IPS-18c (cell line): ENCODE measurements at regions not wholly inside any gene's neighbourhood (a gene's known extent, or its start where the extent isn't known, plus 50 kb on each side); places are given as distances from the start of the nearest gene placed in this dataset.

ENCODE experiments used
- H3K4me3 ChIP-seq: 2 replicates; pipeline ENCODE4 v1.7.0; 2013; ENCODE audit warnings: low read depth, mild to moderate bottlenecking, low read length, moderate library complexity; ENCODE audit not compliant: insufficient read depth
- H3K9me3 ChIP-seq: one replicate; pipeline ENCODE4 v1.6.1; 2013; ENCODE audit warnings: mild to moderate bottlenecking, low read length, moderate library complexity; ENCODE audit not compliant: control insufficient read depth, insufficient read depth

- no peak overlapping the region for H3K4me3 ChIP-seq
- H3K9me3 ChIP-seq = no peaks in the 10 kb centered on the region
Measured at GRCh38 chr4:129916991-129917390, 821.0 kb downstream of the C4orf33 start.

GRCh38 chr4:129917651-129918050, 821.7 kb downstream of the C4orf33 start:
- no peaks in the 10 kb centered on the region for H3K9me3 ChIP-seq

GRCh38 chr4:129926936-129927335, 831.0 kb downstream of the C4orf33 start:
- no peaks in the 10 kb centered on the region for H3K9me3 ChIP-seq
- no peak overlapping the region for H3K4me3 ChIP-seq

More at GRCh38 chr4:129917651-129918050, 821.7 kb downstream of the C4orf33 start:
- no peak overlapping the region for H3K4me3 ChIP-seq

GRCh38 chr4:129929052-129929451, 833.1 kb downstream of the C4orf33 start:
- Histone ChIP-seq H3K9me3 (no peaks in the 10 kb centered on the region), H3K4me3 (no peak overlapping the region)

GRCh38 chr4:129929984-129930383, 834.0 kb downstream of the C4orf33 start:
- Histone ChIP-seq H3K9me3 (no peaks in the 10 kb centered on the region), H3K4me3 (no peak overlapping the region)

- no peak overlapping the region for H3K4me3 ChIP-seq
- H3K9me3 ChIP-seq = no peaks in the 10 kb centered on the region
Measured at GRCh38 chr4:129950217-129950616, 854.3 kb downstream of the C4orf33 start.

- Histone ChIP-seq H3K9me3 (no peaks in the 10 kb centered on the region), H3K4me3 (no peak overlapping the region)
Measured at GRCh38 chr4:129966175-129966574, 870.2 kb downstream of the C4orf33 start.

- H3K9me3 ChIP-seq = no peaks in the 10 kb centered on the region
Measured at GRCh38 chr4:129968366-129968765, 872.4 kb downstream of the C4orf33 start.

GRCh38 chr4:129968778-129969177, 872.8 kb downstream of the C4orf33 start:
- H3K9me3 ChIP-seq = no peaks in the 10 kb centered on the region
- no peak overlapping the region for H3K4me3 ChIP-seq

More at GRCh38 chr4:129968366-129968765, 872.4 kb downstream of the C4orf33 start:
- no peak overlapping the region for H3K4me3 ChIP-seq

- H3K9me3 ChIP-seq = no peaks in the 10 kb centered on the region
- no peak overlapping the region for H3K4me3 ChIP-seq
Measured at GRCh38 chr4:129970801-129971200, 874.8 kb downstream of the C4orf33 start.

- Histone ChIP-seq H3K9me3 (no peaks in the 10 kb centered on the region), H3K4me3 (no peak overlapping the region)
Measured at GRCh38 chr4:129971419-129971818, 875.5 kb downstream of the C4orf33 start.

GRCh38 chr4:129972257-129972656, 876.3 kb downstream of the C4orf33 start:
- Histone ChIP-seq H3K9me3 (no peaks in the 10 kb centered on the region), H3K4me3 (no peak overlapping the region)

- Histone ChIP-seq H3K9me3 (no peaks in the 10 kb centered on the region), H3K4me3 (no peak overlapping the region)
Measured at GRCh38 chr4:129974730-129975129, 878.8 kb downstream of the C4orf33 start.

GRCh38 chr4:129978315-129978714, 882.4 kb downstream of the C4orf33 start:
- no peak overlapping the region for H3K4me3 ChIP-seq
- no peaks in the 10 kb centered on the region for H3K9me3 ChIP-seq

- Histone ChIP-seq H3K4me3 (no peak overlapping the region), H3K9me3 (no peaks in the 10 kb centered on the region)
Measured at GRCh38 chr4:129988957-129989356, 893.0 kb downstream of the C4orf33 start.

GRCh38 chr4:129994715-129995114, 898.8 kb downstream of the C4orf33 start:
- no peaks in the 10 kb centered on the region for H3K9me3 ChIP-seq
- no peak overlapping the region for H3K4me3 ChIP-seq

GRCh38 chr4:129998436-129999150, 902.6 kb downstream of the C4orf33 start:
- H3K9me3 ChIP-seq = no peaks in the 10 kb centered on the region
- H3K4me3 ChIP-seq = no peak overlapping the region

- Histone ChIP-seq H3K9me3 (no peaks in the 10 kb centered on the region), H3K4me3 (no peak overlapping the region)
Measured at GRCh38 chr4:129999156-129999555, 903.2 kb downstream of the C4orf33 start.

GRCh38 chr4:130008461-130008860, 912.5 kb downstream of the C4orf33 start:
- Histone ChIP-seq H3K4me3 (no peak overlapping the region), H3K9me3 (no peaks in the 10 kb centered on the region)
